CD14-positive monocyte (primary cell): ENCODE measurements at regions not wholly inside any gene's neighbourhood (a gene's known extent, or its start where the extent isn't known, plus 50 kb on each side); places are given as distances from the start of the nearest gene placed in this dataset.

ENCODE experiments used
- DNase-seq, 3 donors: peaks; one replicate each; pipeline ENCODE4 v3.0.0-alpha.2; 2011 to 2022
- H2AFZ ChIP-seq: 2 replicates; pipeline ENCODE4 v1.6.0; 2012; ENCODE audit warnings: mild to moderate bottlenecking, low read depth, low read length, inconsistent platforms; ENCODE audit not compliant: insufficient read depth, poor library complexity, severe bottlenecking
- H3K27ac ChIP-seq, 2 donors: 1 replicate in 1 of 2; 2 replicates in 1 of 2; pipeline ENCODE4 v1.5.1; 2012 to 2013; ENCODE audit warnings: low read length in 2 of 2, control low read depth in 1 of 2, inconsistent platforms in 1 of 2, low read depth in 1 of 2, mild to moderate bottlenecking in 1 of 2
- H3K27me3 ChIP-seq, 2 donors: one replicate each; pipeline versions ENCODE4 v1.6.0 to v1.6.1; 2011 to 2013; ENCODE audit warnings: low read length in 2 of 2; ENCODE audit not compliant: control insufficient read depth in 2 of 2, insufficient read depth in 2 of 2
- H3K36me3 ChIP-seq, 2 donors: replicated peaks in 1 of 2; 1 replicate in 1 of 2; 2 replicates in 1 of 2; pipeline versions ENCODE4 v1.5.1 to v1.6.1; 2012 to 2013; ENCODE audit warnings: low read length in 2 of 2, control low read depth in 1 of 2, inconsistent platforms in 1 of 2, mild to moderate bottlenecking in 1 of 2; ENCODE audit not compliant: insufficient read depth in 2 of 2, control insufficient read depth in 1 of 2
- H3K4me1 ChIP-seq, 2 donors: 1 replicate in 1 of 2; 2 replicates in 1 of 2; pipeline versions ENCODE4 v1.5.1 to v1.6.1; 2012 to 2013; ENCODE audit warnings: low read length in 2 of 2, control low read depth in 1 of 2, inconsistent platforms in 1 of 2, mild to moderate bottlenecking in 1 of 2, moderate library complexity in 1 of 2; ENCODE audit not compliant: insufficient read depth in 2 of 2, control insufficient read depth in 1 of 2
- H3K4me2 ChIP-seq: replicated peaks from 2 replicates; pipeline ENCODE3; 2012; ENCODE audit warnings: low read length, moderate library complexity, mild to moderate bottlenecking; ENCODE audit not compliant: poor library complexity, severe bottlenecking; ENCODE audit errors: extremely low read depth
- H3K4me3 ChIP-seq, 3 experiments: fragments of 200-600 bp in 1 of 3; sonication (generic) in 1 of 3; replicated peaks in 1 of 3; 1 replicate in 2 of 3; 2 replicates in 1 of 3; pipeline ENCODE4 v1.5.1; 2011 to 2013; ENCODE audit warnings: low read length in 3 of 3, mild to moderate bottlenecking in 3 of 3, control low read depth in 2 of 3, low read depth in 2 of 3, inconsistent platforms in 1 of 3, moderate library complexity in 1 of 3
- H3K79me2 ChIP-seq: 2 replicates; pipeline ENCODE4 v1.6.0; 2012; ENCODE audit warnings: mild to moderate bottlenecking, control low read depth, inconsistent platforms, low read length, moderate library complexity; ENCODE audit not compliant: insufficient read depth
- H3K9ac ChIP-seq: 2 replicates; pipeline ENCODE4 v1.6.0; 2017; ENCODE audit warnings: low read length, mild to moderate bottlenecking; ENCODE audit not compliant: insufficient read depth, poor library complexity, severe bottlenecking
- H3K9me3 ChIP-seq, 2 donors: replicated peaks in 1 of 2; 1 replicate in 1 of 2; 2 replicates in 1 of 2; pipeline versions ENCODE4 v1.5.1 to v1.6.1; 2012 to 2013; ENCODE audit warnings: low read length in 2 of 2, control low read depth in 1 of 2; ENCODE audit not compliant: control insufficient read depth in 1 of 2, insufficient read depth in 1 of 2
- H4K20me1 ChIP-seq: 2 replicates; pipeline ENCODE4 v1.6.0; 2012; ENCODE audit warnings: mild to moderate bottlenecking, low read length, control low read depth, moderate library complexity; ENCODE audit not compliant: insufficient read depth
- H3K27ac Mint-ChIP-seq, 7 donors: one replicate each; pipeline ENCODE4 v1.8.0; 2020; ENCODE audit warnings: mild to moderate bottlenecking in 7 of 7, mixed read lengths in 7 of 7, moderate library complexity in 6 of 7, inconsistent platforms in 2 of 7
- H3K27me3 Mint-ChIP-seq, 3 donors: one replicate each; pipeline ENCODE4 v1.8.0; 2021 to 2022; ENCODE audit warnings: low read depth in 3 of 3, mild to moderate bottlenecking in 3 of 3, mixed read lengths in 3 of 3, moderate library complexity in 3 of 3, inconsistent platforms in 1 of 3
- H3K36me3 Mint-ChIP-seq, 2 donors: one replicate each; pipeline ENCODE4 v1.8.0; 2020; ENCODE audit warnings: mixed read lengths in 2 of 2, inconsistent platforms in 1 of 2, mild to moderate bottlenecking in 1 of 2
- H3K4me1 Mint-ChIP-seq: one replicate; pipeline ENCODE4 v1.8.0; 2020; ENCODE audit warnings: mild to moderate bottlenecking, mixed read lengths
- H3K4me3 Mint-ChIP-seq, 2 donors: one replicate each; pipeline ENCODE4 v1.8.0; 2020; ENCODE audit warnings: mild to moderate bottlenecking in 2 of 2, mixed read lengths in 2 of 2, moderate library complexity in 1 of 2
- H3K9me3 Mint-ChIP-seq, 7 donors: one replicate each; pipeline ENCODE4 v1.8.0; 2020 to 2022; ENCODE audit warnings: mixed read lengths in 7 of 7, mild to moderate bottlenecking in 6 of 7, moderate library complexity in 6 of 7, inconsistent platforms in 2 of 7
- WGBS: methylation state at CpG from one replicate; pipeline ENCODE4 v1.1.5; 2013; ENCODE audit warnings: missing lambda C conversion rate; ENCODE audit not compliant: insufficient coverage; 5-methylcytosine and 5-hydroxymethylcytosine counted together
- intact Hi-C, 2 donors: fragments of 100-400 bp; cut with micrococcal nuclease; formaldehyde crosslinking; loops; one replicate each; pipeline versions ENCODE4 v1.15.0 to v1.15.1; 2023
- TF ChIP-seq, protein P1 (sequence below): fragments of 200-600 bp; IDR thresholded peaks from one replicate; pipeline ENCODE4 v1.8.0; 2022; ENCODE audit warnings: antibody characterized with exemption, mild to moderate bottlenecking

DNA sequence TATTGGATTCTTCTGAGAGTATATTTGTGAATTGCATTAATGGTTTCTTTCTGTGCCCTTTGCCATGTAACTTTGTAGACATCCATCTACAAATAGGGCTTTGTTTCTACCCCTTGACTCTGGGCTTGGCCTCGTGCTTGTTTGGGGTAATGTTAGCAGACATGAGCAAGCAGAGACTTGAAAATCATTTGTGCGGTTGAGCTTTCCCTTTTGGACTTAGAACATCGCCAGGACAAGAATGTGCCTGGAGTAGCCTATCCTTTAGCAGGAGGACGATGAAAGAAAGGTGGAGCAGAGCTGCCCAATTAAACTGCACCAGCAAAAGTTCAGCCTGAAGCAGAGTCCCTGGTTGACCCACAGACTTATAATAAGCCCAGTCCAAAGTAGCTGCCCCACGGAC, 785.9 kb downstream of the EPHA4 start:
- no peaks in the 10 kb centered on the region for H3K4me1 Mint-ChIP-seq
- H3K27ac Mint-ChIP-seq: no peak overlapping the region
- no peaks in the 10 kb centered on the region for H3K27me3 Mint-ChIP-seq
- Histone ChIP-seq H2AFZ (no peak overlapping the region), H3K9ac (no peak overlapping the region), H3K4me2 (no peak overlapping the region), H3K27ac (no peak overlapping the region), H4K20me1 (no peaks in the 10 kb centered on the region), H3K4me3 (no peak overlapping the region), H3K9me3 (peaks cover 0 to 13% of the 10 kb centered on the region in 2 donors), H3K36me3 (no peaks in the 10 kb centered on the region), H3K4me1 (no peaks in the 10 kb centered on the region), H3K79me2 (no peaks in the 10 kb centered on the region), H3K27me3 (no peaks in the 10 kb centered on the region)
- DNase-seq: no peak
- no peak overlapping the region for H3K4me3 Mint-ChIP-seq
- WGBS: 85% methylated on average over 4 of the region's 5 CpGs
- peaks cover under 1 to 14% (median 6%) of the 10 kb centered on the region in 7 donors for H3K9me3 Mint-ChIP-seq
- TF ChIP-seq, protein P1, sequence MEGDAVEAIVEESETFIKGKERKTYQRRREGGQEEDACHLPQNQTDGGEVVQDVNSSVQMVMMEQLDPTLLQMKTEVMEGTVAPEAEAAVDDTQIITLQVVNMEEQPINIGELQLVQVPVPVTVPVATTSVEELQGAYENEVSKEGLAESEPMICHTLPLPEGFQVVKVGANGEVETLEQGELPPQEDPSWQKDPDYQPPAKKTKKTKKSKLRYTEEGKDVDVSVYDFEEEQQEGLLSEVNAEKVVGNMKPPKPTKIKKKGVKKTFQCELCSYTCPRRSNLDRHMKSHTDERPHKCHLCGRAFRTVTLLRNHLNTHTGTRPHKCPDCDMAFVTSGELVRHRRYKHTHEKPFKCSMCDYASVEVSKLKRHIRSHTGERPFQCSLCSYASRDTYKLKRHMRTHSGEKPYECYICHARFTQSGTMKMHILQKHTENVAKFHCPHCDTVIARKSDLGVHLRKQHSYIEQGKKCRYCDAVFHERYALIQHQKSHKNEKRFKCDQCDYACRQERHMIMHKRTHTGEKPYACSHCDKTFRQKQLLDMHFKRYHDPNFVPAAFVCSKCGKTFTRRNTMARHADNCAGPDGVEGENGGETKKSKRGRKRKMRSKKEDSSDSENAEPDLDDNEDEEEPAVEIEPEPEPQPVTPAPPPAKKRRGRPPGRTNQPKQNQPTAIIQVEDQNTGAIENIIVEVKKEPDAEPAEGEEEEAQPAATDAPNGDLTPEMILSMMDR: no peak
- H3K36me3 Mint-ChIP-seq: no peaks in the 10 kb centered on the region
- intact Hi-C loops: loop anchor here in 1 of 2 donors (1.0 kb wide), 1 partner anchor 17 kb away; no protein-coding TSS in a partner anchor

DNA sequence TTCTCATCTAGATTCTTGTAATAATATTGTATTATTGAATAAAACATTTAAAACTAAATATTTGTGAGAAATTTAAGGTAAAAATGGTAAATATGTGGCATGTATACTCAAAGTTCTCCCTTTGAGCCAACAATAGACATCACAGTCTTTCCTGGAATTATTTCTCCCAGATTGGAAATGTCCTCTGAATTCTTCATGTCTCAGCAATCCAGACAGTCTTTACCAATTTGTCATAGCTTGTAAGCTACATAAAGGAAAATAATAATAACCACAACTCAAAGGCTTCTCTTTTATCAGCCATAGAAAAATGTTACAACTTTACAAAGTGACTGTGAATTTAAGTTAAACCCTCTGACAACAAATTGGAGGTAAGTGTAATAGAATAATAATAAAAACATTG, 784.9 kb downstream of the EPHA4 start:
- no peaks in the 10 kb centered on the region for H3K36me3 Mint-ChIP-seq

More for the DNA sequence above, 784.9 kb downstream of the EPHA4 start:
- H3K4me3 ChIP-seq: no peak overlapping the region
- TF ChIP-seq, protein P1: no peak
- H3K27ac ChIP-seq: no peak overlapping the region
- H3K9ac ChIP-seq: no peak overlapping the region
- H3K36me3 ChIP-seq: no peaks in the 10 kb centered on the region
- peaks cover 0 to 13% of the 10 kb centered on the region in 2 donors for H3K9me3 ChIP-seq
- Mint-ChIP-seq H3K4me1 (no peaks in the 10 kb centered on the region), H3K9me3 (peaks cover 1 to 14% (median 6%) of the 10 kb centered on the region in 7 donors), H3K27me3 (no peaks in the 10 kb centered on the region), H3K27ac (no peak overlapping the region), H3K4me3 (no peak overlapping the region)
- no peak overlapping the region for H3K4me2 ChIP-seq
- no peaks in the 10 kb centered on the region for H3K4me1 ChIP-seq
- intact Hi-C loops: no loop called here
- DNase-seq: no peak
- H3K27me3 ChIP-seq: no peaks in the 10 kb centered on the region
- H3K79me2 ChIP-seq: no peaks in the 10 kb centered on the region
- no peaks in the 10 kb centered on the region for H4K20me1 ChIP-seq
- H2AFZ ChIP-seq: no peak overlapping the region
